Neural progenitor cell (in vitro differentiated cells): ENCODE measurements at regions not wholly inside any gene's neighbourhood (a gene's known extent, or its start where the extent isn't known, plus 50 kb on each side); places are given as distances from the start of the nearest gene placed in this dataset.

ENCODE experiments used
- DNase-seq: peaks from one replicate; pipeline ENCODE4 v3.0.0-alpha.2; 2016; ENCODE audit warnings: low spot score
- H2AFZ ChIP-seq: fragments of 200-600 bp; sonication (generic); replicated peaks from 2 replicates; pipeline ENCODE4 v1.6.1; 2016; ENCODE audit warnings: antibody characterized with exemption
- H3F3A ChIP-seq: fragments of 200-600 bp; sonication (generic); 2 replicates; pipeline ENCODE4 v1.6.1; 2016; ENCODE audit warnings: antibody characterized with exemption, low read depth
- H3K27ac ChIP-seq: fragments of 200-600 bp; sonication (generic); 2 replicates; pipeline ENCODE4 v1.5.1; 2016; ENCODE audit warnings: mild to moderate bottlenecking
- H3K27me3 ChIP-seq: fragments of 200-600 bp; sonication (generic); 2 replicates; pipeline ENCODE4 v1.6.1; 2016; ENCODE audit warnings: mild to moderate bottlenecking, moderate library complexity
- H3K36me3 ChIP-seq: fragments of 200-600 bp; sonication (generic); 2 replicates; pipeline ENCODE4 v1.5.1; 2016
- H3K4me1 ChIP-seq: fragments of 200-600 bp; sonication (generic); 2 replicates; pipeline ENCODE4 v1.6.1; 2016; ENCODE audit warnings: mixed run types
- H3K4me2 ChIP-seq: fragments of 200-600 bp; sonication (generic); 2 replicates; pipeline ENCODE4 v1.6.1; 2016
- H3K4me3 ChIP-seq: fragments of 200-600 bp; sonication (generic); 2 replicates; pipeline ENCODE4 v1.5.1; 2016
- H3K79me2 ChIP-seq: fragments of 200-600 bp; sonication (generic); 2 replicates; pipeline ENCODE4 v1.6.1; 2016; ENCODE audit warnings: low read depth
- H3K9ac ChIP-seq: fragments of 200-600 bp; sonication (generic); 2 replicates; pipeline ENCODE4 v1.6.1; 2016
- H3K9me3 ChIP-seq: fragments of 200-600 bp; sonication (generic); 2 replicates; pipeline ENCODE4 v1.5.1; 2016; ENCODE audit warnings: low read depth
- H4K20me1 ChIP-seq: fragments of 200-600 bp; sonication (generic); 2 replicates; pipeline ENCODE4 v1.6.1; 2016; ENCODE audit warnings: low read depth
- H3K27ac Mint-ChIP-seq: 3 replicates; pipeline ENCODE4 v1.8.0; 2021; ENCODE audit warnings: mixed read lengths
- H3K27me3 Mint-ChIP-seq: 2 replicates; pipeline ENCODE4 v1.8.0; 2022; ENCODE audit warnings: low read depth, mild to moderate bottlenecking, inconsistent platforms, moderate library complexity, mixed read lengths; ENCODE audit not compliant: insufficient read depth
- H3K36me3 Mint-ChIP-seq: 3 replicates; pipeline ENCODE4 v1.8.0; 2021; ENCODE audit warnings: mixed read lengths
- H3K4me1 Mint-ChIP-seq: 3 replicates; pipeline ENCODE4 v1.8.0; 2021; ENCODE audit warnings: mixed read lengths
- H3K4me3 Mint-ChIP-seq: 3 replicates; pipeline ENCODE4 v1.8.0; 2021; ENCODE audit warnings: mild to moderate bottlenecking, moderate library complexity, mixed read lengths
- H3K9me3 Mint-ChIP-seq: 3 replicates; pipeline ENCODE4 v1.8.0; 2020; ENCODE audit warnings: mixed read lengths
- EZH2 ChIP-seq: fragments of 200-600 bp; sonication (generic); IDR thresholded peaks from 2 replicates; pipeline ENCODE4 v1.6.1; 2017; ENCODE audit warnings: antibody characterized with exemption, mild to moderate bottlenecking, moderate library complexity
- EZH2phosphoT487 ChIP-seq: fragments of 200-600 bp; sonication (generic); IDR thresholded peaks from 2 replicates; pipeline ENCODE4 v1.6.1; 2017; ENCODE audit warnings: antibody characterized with exemption
- TF ChIP-seq, protein P1 (sequence below): fragments of 200-600 bp; sonication (generic); IDR thresholded peaks from 2 replicates; pipeline ENCODE4 v1.5.1; 2017; ENCODE audit warnings: antibody characterized with exemption, mild to moderate bottlenecking

DNA sequence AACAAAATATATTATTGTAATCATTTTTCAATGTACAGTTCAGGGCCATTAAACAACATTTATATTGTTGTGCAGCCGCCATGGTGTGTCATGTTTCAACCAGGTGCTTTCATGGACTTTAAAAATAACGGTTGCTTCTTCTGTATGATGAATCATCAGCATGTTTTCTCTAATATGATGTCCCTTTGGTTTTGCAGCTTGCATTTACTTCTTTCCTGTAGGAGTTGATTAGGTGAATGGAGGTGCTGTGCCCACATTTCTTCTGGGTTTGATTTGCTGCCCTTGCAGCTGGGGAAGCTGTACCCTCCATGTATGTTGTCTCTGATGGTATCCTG is 54.9 kb upstream of the TULP4 start:
- H3K4me3 Mint-ChIP-seq: no peak overlapping the region
- H3K9me3 Mint-ChIP-seq: peaks cover 2% of the 10 kb centered on the region
- Histone ChIP-seq H2AFZ (no peak overlapping the region), H3K79me2 (peaks cover 92% of the 10 kb centered on the region), H3K4me3 (no peak overlapping the region), H3K36me3 (peaks cover 2% of the 10 kb centered on the region), H3K27me3 (no peaks in the 10 kb centered on the region), H3K9me3 (no peaks in the 10 kb centered on the region), H3K9ac (no peak overlapping the region), H3K4me2 (no peak overlapping the region), H4K20me1 (peaks cover 40% of the 10 kb centered on the region), H3K27ac (no peak overlapping the region), H3F3A (peaks cover 7% of the 10 kb centered on the region), H3K4me1 (peaks cover 20% of the 10 kb centered on the region)
- TF ChIP-seq, protein P1, sequence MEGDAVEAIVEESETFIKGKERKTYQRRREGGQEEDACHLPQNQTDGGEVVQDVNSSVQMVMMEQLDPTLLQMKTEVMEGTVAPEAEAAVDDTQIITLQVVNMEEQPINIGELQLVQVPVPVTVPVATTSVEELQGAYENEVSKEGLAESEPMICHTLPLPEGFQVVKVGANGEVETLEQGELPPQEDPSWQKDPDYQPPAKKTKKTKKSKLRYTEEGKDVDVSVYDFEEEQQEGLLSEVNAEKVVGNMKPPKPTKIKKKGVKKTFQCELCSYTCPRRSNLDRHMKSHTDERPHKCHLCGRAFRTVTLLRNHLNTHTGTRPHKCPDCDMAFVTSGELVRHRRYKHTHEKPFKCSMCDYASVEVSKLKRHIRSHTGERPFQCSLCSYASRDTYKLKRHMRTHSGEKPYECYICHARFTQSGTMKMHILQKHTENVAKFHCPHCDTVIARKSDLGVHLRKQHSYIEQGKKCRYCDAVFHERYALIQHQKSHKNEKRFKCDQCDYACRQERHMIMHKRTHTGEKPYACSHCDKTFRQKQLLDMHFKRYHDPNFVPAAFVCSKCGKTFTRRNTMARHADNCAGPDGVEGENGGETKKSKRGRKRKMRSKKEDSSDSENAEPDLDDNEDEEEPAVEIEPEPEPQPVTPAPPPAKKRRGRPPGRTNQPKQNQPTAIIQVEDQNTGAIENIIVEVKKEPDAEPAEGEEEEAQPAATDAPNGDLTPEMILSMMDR: no peak
- TF ChIP-seq EZH2 (no peak), EZH2phosphoT487 (no peak)
- peaks cover 2% of the 10 kb centered on the region for H3K27me3 Mint-ChIP-seq
- peaks cover 32% of the 10 kb centered on the region for H3K36me3 Mint-ChIP-seq
- peaks cover 16% of the 10 kb centered on the region for H3K4me1 Mint-ChIP-seq
- no peak for DNase-seq
- no peak overlapping the region for H3K27ac Mint-ChIP-seq

DNA sequence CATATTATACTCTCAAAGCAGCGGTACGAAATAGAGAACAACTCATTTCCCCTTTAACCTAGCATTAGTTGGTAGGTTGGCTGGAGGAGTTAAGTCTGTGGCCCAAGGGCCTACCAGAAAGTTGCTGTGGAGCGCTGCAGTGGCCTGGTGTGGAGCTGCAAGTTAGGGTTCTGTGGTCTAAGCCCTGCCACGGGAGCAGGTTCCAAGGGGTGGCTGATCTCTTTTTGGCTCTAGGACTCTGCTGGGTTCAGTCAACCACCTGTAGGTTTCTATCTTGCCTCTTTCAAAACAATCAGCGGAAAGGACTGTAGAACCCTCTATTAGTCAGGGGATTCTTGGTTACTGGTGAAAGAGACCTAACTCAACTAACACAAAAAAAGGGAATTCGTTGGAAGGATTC is 54.5 kb upstream of the TULP4 start:
- no peak overlapping the region for H3K4me3 ChIP-seq
- H4K20me1 ChIP-seq: peaks cover 39% of the 10 kb centered on the region
- peaks cover 92% of the 10 kb centered on the region for H3K79me2 ChIP-seq

DNA sequence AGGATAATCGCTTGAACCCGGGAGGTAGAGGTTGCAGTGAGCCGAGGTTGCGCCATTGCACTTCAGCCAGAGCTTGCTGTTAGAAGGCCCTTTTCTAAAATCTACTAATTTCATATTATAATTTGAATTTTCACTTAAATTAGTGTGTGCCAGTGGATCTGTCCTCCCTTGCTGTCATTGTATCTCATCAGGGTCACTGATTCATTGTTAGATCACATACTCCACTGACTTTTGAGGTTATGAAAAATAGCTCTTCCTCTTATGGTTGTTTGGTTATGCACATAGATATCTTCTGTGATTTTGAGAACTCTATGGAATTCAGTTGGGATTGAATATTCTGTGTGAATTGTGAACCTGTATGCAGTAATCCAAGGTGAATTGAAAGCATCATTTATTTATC is 53.1 kb upstream of the TULP4 start:
- no peak overlapping the region for H3K9ac ChIP-seq
- no peak overlapping the region for H3K4me3 ChIP-seq
- H3K4me1 ChIP-seq: peaks cover 20% of the 10 kb centered on the region
- no peak overlapping the region for H2AFZ ChIP-seq
- H3K9me3 ChIP-seq: no peaks in the 10 kb centered on the region
- TF ChIP-seq, protein P1: no peak
- TF ChIP-seq EZH2: no peak
- H3K4me1 Mint-ChIP-seq: peaks cover 16% of the 10 kb centered on the region
- H3F3A ChIP-seq: peaks cover 7% of the 10 kb centered on the region
- H3K27ac ChIP-seq: no peak overlapping the region
- H4K20me1 ChIP-seq: peaks cover 34% of the 10 kb centered on the region
- peaks cover 38% of the 10 kb centered on the region for H3K36me3 Mint-ChIP-seq
- no peak overlapping the region for H3K4me2 ChIP-seq
- H3K4me3 Mint-ChIP-seq: no peak overlapping the region
- H3K79me2 ChIP-seq: peaks cover 89% of the 10 kb centered on the region
- no peak overlapping the region for H3K27ac Mint-ChIP-seq
- peaks cover 2% of the 10 kb centered on the region for H3K27me3 Mint-ChIP-seq
- DNase-seq: no peak
- peaks cover 8% of the 10 kb centered on the region for H3K9me3 Mint-ChIP-seq
- peaks cover 7% of the 10 kb centered on the region for H3K36me3 ChIP-seq
- H3K27me3 ChIP-seq: no peaks in the 10 kb centered on the region

More for the DNA sequence above, 54.5 kb upstream of the TULP4 start:
- H3K27ac Mint-ChIP-seq: no peak overlapping the region
- peaks cover 16% of the 10 kb centered on the region for H3K4me1 Mint-ChIP-seq
- Histone ChIP-seq H2AFZ (no peak overlapping the region), H3K9ac (no peak overlapping the region), H3K36me3 (peaks cover 2% of the 10 kb centered on the region), H3K4me1 (peaks cover 20% of the 10 kb centered on the region), H3K27ac (no peak overlapping the region), H3K9me3 (no peaks in the 10 kb centered on the region), H3K27me3 (no peaks in the 10 kb centered on the region), H3F3A (peaks cover 7% of the 10 kb centered on the region), H3K4me2 (no peak overlapping the region)
- peaks cover 2% of the 10 kb centered on the region for H3K9me3 Mint-ChIP-seq
- peaks cover 34% of the 10 kb centered on the region for H3K36me3 Mint-ChIP-seq
- no peak for DNase-seq
- TF ChIP-seq, protein P1: no peak
- TF ChIP-seq EZH2 (no peak), EZH2phosphoT487 (no peak)
- no peak overlapping the region for H3K4me3 Mint-ChIP-seq
- H3K27me3 Mint-ChIP-seq: peaks cover 2% of the 10 kb centered on the region
